ENCODE measurements at regions not wholly inside any gene's neighbourhood (a gene's known extent, or its start where the extent isn't known, plus 50 kb on each side); places are given as distances from the start of the nearest gene placed in this dataset.
"Not testable (repeated sequence)": the region's sequence is repeated elsewhere in the genome, so short reads cannot be mapped to it uniquely, and the experiment has no call there.

DNA sequence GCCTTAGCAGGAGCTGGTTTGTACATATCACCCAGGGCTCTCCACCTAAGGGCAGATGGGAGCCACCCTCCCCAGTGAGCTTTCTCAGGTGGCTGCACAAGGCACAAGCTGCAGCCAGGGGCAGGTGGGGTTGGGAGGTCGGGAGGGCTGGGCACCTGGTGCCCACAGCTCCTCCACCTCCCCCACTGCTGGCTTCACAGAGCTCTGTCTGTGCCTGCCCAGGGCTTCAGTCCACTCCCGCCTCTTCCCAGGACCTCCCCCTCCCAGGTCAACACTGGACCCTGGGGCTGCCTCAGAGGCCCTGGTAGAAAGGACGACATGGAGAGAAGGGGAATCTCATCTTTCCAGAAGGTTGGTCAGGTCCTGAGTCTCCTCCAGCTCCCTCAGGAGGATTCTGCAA, 55.6 kb upstream of the GOLGA6L6 start:
- H3K4me1 ChIP-seq; H3K27ac Mint-ChIP-seq (ENCODE audit: unreplicated experiment); BruUV-seq (replicated peaks); H3K36me3 Mint-ChIP-seq (ENCODE audit: insufficient read depth, unreplicated experiment); H3K9me3 Mint-ChIP-seq (ENCODE audit: unreplicated experiment); H3K27me3 Mint-ChIP-seq (ENCODE audit: insufficient read depth, unreplicated experiment); H3K36me3 ChIP-seq (ENCODE audit: control insufficient read depth, insufficient read depth, low read length); CTCF ChIA-PET; H3K4me3 ChIP-seq (ENCODE audit: low read depth, low read length); H3K9me3 ChIP-seq; H3K27me3 ChIP-seq (replicated peaks; ENCODE audit: control insufficient read depth, insufficient read depth, low read length); intact Hi-C loops (cut with micrococcal nuclease; ENCODE audit: unreplicated experiment); H3K4me1 Mint-ChIP-seq (ENCODE audit: low read depth, unreplicated experiment); POLR2A ChIA-PET; H3K4me3 Mint-ChIP-seq (ENCODE audit: unreplicated experiment): not testable (repeated sequence)
- DNase-seq: peak in 1 of 2 experiments; percentile 20

DNA sequence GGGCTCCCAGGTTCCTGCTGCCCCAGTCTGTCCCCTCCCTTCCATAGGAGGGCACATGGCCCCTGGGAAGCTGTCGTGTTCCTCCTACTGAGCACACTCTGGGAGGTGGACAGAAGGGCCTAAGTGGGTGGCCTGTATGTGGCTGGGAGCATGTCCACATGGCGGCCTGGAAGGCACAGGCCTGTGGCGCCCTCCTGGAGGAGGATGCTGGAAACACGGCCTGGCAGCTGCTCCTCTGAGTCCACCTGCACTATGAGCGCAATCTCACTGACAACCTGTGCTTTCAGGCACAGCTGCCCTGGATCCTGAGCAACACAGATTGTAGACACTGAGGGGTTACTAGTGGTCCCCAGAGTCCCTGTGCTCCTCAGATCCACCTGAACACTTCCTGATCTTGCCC, 52.6 kb upstream of the GOLGA6L6 start:
- H3K27me3 ChIP-seq (replicated peaks; ENCODE audit: control insufficient read depth, insufficient read depth, low read length); H3K36me3 Mint-ChIP-seq (ENCODE audit: insufficient read depth, unreplicated experiment); H3K27ac Mint-ChIP-seq (ENCODE audit: unreplicated experiment); H3K27me3 Mint-ChIP-seq (ENCODE audit: insufficient read depth, unreplicated experiment); DNase-seq; H3K4me3 ChIP-seq (ENCODE audit: low read depth, low read length); H3K4me3 Mint-ChIP-seq (ENCODE audit: unreplicated experiment); BruUV-seq (replicated peaks); H3K4me1 ChIP-seq; H3K4me1 Mint-ChIP-seq (ENCODE audit: low read depth, unreplicated experiment); POLR2A ChIA-PET; H3K36me3 ChIP-seq (ENCODE audit: control insufficient read depth, insufficient read depth, low read length); CTCF ChIA-PET; H3K9me3 Mint-ChIP-seq (ENCODE audit: unreplicated experiment); intact Hi-C loops (cut with micrococcal nuclease; ENCODE audit: unreplicated experiment); H3K9me3 ChIP-seq: not testable (repeated sequence)

DNA sequence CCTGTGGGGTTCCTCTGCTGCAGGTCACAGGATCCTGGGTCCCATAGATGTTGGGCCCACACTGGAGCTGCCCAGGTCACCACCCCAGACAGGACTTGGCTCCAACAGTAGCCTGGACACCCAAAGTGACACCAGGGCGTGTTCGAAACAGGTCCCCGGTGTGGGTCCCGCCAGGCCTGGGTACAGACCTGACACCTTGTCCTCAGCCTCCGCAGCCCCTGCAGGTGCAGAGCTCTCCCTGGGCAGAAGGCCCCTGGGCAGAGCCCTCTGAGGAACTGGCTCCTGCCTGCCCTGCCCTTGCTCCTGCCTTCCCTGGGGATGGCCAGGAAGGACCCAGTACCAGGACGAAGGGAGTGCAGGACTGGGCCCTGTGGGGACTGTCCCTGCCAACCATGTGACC, 50.3 kb upstream of the GOLGA6L6 start:
- POLR2A ChIA-PET; DNase-seq; H3K36me3 ChIP-seq (ENCODE audit: control insufficient read depth, insufficient read depth, low read length); H3K36me3 Mint-ChIP-seq (ENCODE audit: insufficient read depth, unreplicated experiment); H3K4me3 ChIP-seq (ENCODE audit: low read depth, low read length); H3K9me3 Mint-ChIP-seq (ENCODE audit: unreplicated experiment); H3K9me3 ChIP-seq; H3K27me3 ChIP-seq (replicated peaks; ENCODE audit: control insufficient read depth, insufficient read depth, low read length); H3K27ac Mint-ChIP-seq (ENCODE audit: unreplicated experiment); CTCF ChIA-PET; BruUV-seq (replicated peaks); intact Hi-C loops (cut with micrococcal nuclease; ENCODE audit: unreplicated experiment); H3K4me3 Mint-ChIP-seq (ENCODE audit: unreplicated experiment); H3K4me1 Mint-ChIP-seq (ENCODE audit: low read depth, unreplicated experiment); H3K4me1 ChIP-seq; H3K27me3 Mint-ChIP-seq (ENCODE audit: insufficient read depth, unreplicated experiment): not testable (repeated sequence)

All from Caco-2 (cell line).